Transverse colon (tissue), 4 donors: ENCODE measurements at regions not wholly inside any gene's neighbourhood (a gene's known extent, or its start where the extent isn't known, plus 50 kb on each side); places are given as distances from the start of the nearest gene placed in this dataset.

Experiments
- CTCF ChIP-seq, 5 experiments: fragments of 200-600 bp in 3 of 5; fragments of 450-650 bp in 2 of 5; sonication (generic) in 3 of 5; IDR thresholded peaks; 1 replicate in 2 of 5; 2 replicates in 3 of 5; pipeline ENCODE4 v1.5.1; 2016 to 2017; ENCODE audit warnings: antibody characterized with exemption in 5 of 5, inconsistent platforms in 3 of 5, mild to moderate bottlenecking in 2 of 5, moderate library complexity in 1 of 5
- POLR2A ChIP-seq: fragments of 450-650 bp; IDR thresholded peaks from one replicate; pipeline ENCODE4 v1.6.1; 2016; ENCODE audit warnings: antibody characterized with exemption, mild to moderate bottlenecking, moderate library complexity
- POLR2AphosphoS5 ChIP-seq, 3 donors: sonication (generic); formaldehyde crosslinking; IDR thresholded peaks; one replicate each; pipeline ENCODE4 v1.6.1; 2016; ENCODE audit warnings: antibody characterized with exemption in 3 of 3

- TF ChIP-seq POLR2A (no peak), POLR2AphosphoS5 (IDR thresholded peaks at IDR 0.05) (no peak), CTCF (IDR thresholded peaks at IDR 0.05) (no peak)
Observed at GRCh38 chr12:77437206-77437605, 371.8 kb upstream of the E2F7 start.
